ENCODE measurements at regions not wholly inside any gene's neighbourhood (a gene's known extent, or its start where the extent isn't known, plus 50 kb on each side); places are given as distances from the start of the nearest gene placed in this dataset.

- ChIA-PET CTCF (ENCODE audit: unreplicated experiment) (no interaction called here), POLR2A (no interaction called here)
- no TSS peak for BruUV-seq (replicated peaks)
- no peaks in the 10 kb centered on the region for H3K4me1 ChIP-seq (ENCODE audit: insufficient read depth, low read length, poor library complexity, severe bottlenecking)
- H4K20me1 ChIP-seq (ENCODE audit: insufficient read depth, low read length): no peaks in the 10 kb centered on the region
- TF ChIP-seq EZH2phosphoT487 (IDR thresholded peaks at IDR 0.05; ENCODE audit: borderline replicate concordance, low read depth, low read length) (no peak), CTCF (conservative IDR thresholded peaks at IDR 0.05; ENCODE audit: low read length) (no peak)
- H3K27ac ChIP-seq (ENCODE audit: low read depth, low read length, poor library complexity, severe bottlenecking): no peak overlapping the region
- H2AFZ ChIP-seq (ENCODE audit: low read length): no peak overlapping the region
- no peak overlapping the region for H3K4me2 ChIP-seq (ENCODE audit: low read length)
- no peak for DNase-seq (ENCODE audit: low spot score)
- no peak overlapping the region for H3K4me3 ChIP-seq (ENCODE audit: low read depth, low read length, poor library complexity, severe bottlenecking)
- H3K9me2 ChIP-seq (ENCODE audit: insufficient read depth, low read length): no peaks in the 10 kb centered on the region
- intact Hi-C loops (cut with micrococcal nuclease; ENCODE audit: unreplicated experiment): no loop called here
- 0 out of 2 replicates have a peak, but pooled peaks cover 3% of the 10 kb centered on the region for H3K9me3 ChIP-seq (ENCODE audit: low read length)
- no peaks in the 10 kb centered on the region for H3K79me2 ChIP-seq (ENCODE audit: insufficient read depth, low read depth, low read length)
- H3K36me3 ChIP-seq (ENCODE audit: insufficient read depth, low read length): no peaks in the 10 kb centered on the region
These were observed 723.9 kb downstream of the KHDRBS2 start for GRCh38 chr6:61562098-61562497.

- no peak for DNase-seq (ENCODE audit: low spot score)
- Histone ChIP-seq H3K79me2 (ENCODE audit: insufficient read depth, low read depth, low read length) (no peaks in the 10 kb centered on the region), H4K20me1 (ENCODE audit: insufficient read depth, low read length) (no peaks in the 10 kb centered on the region), H3K4me1 (ENCODE audit: insufficient read depth, low read length, poor library complexity, severe bottlenecking) (no peaks in the 10 kb centered on the region), H3K4me2 (ENCODE audit: low read length) (no peak overlapping the region), H2AFZ (ENCODE audit: low read length) (no peak overlapping the region), H3K9me2 (ENCODE audit: insufficient read depth, low read length) (no peaks in the 10 kb centered on the region), H3K36me3 (ENCODE audit: insufficient read depth, low read length) (no peaks in the 10 kb centered on the region), H3K27ac (ENCODE audit: low read depth, low read length, poor library complexity, severe bottlenecking) (no peak overlapping the region), H3K9me3 (ENCODE audit: low read length) (0 out of 2 replicates have a peak, but pooled peaks cover 3% of the 10 kb centered on the region), H3K4me3 (ENCODE audit: low read depth, low read length, poor library complexity, severe bottlenecking) (no peak overlapping the region)
- no peak for TF ChIP-seq EZH2phosphoT487 (IDR thresholded peaks at IDR 0.05; ENCODE audit: borderline replicate concordance, low read depth, low read length)
- no peak for TF ChIP-seq CTCF (conservative IDR thresholded peaks at IDR 0.05; ENCODE audit: low read length)
- intact Hi-C loops (cut with micrococcal nuclease; ENCODE audit: unreplicated experiment): no loop called here
- POLR2A ChIA-PET: interaction anchor here (1.5 kb wide), 1 partner anchor 12 kb away, joined by 4 read pairs; no protein-coding TSS in a partner anchor
- CTCF ChIA-PET (ENCODE audit: unreplicated experiment): no interaction called here
- BruUV-seq (replicated peaks): no TSS peak
These were observed 727.2 kb downstream of the KHDRBS2 start for GRCh38 chr6:61558796-61559195.

- intact Hi-C loops (cut with micrococcal nuclease; ENCODE audit: unreplicated experiment): no loop called here
- Histone ChIP-seq H3K9me3 (ENCODE audit: low read length) (0 out of 2 replicates have a peak, but pooled peaks cover 9% of the 10 kb centered on the region), H3K79me2 (ENCODE audit: insufficient read depth, low read depth, low read length) (no peaks in the 10 kb centered on the region), H4K20me1 (ENCODE audit: insufficient read depth, low read length) (no peaks in the 10 kb centered on the region), H3K27ac (ENCODE audit: low read depth, low read length, poor library complexity, severe bottlenecking) (no peak overlapping the region), H3K36me3 (ENCODE audit: insufficient read depth, low read length) (no peaks in the 10 kb centered on the region), H3K4me2 (ENCODE audit: low read length) (no peak overlapping the region), H3K4me3 (ENCODE audit: low read depth, low read length, poor library complexity, severe bottlenecking) (no peak overlapping the region), H3K4me1 (ENCODE audit: insufficient read depth, low read length, poor library complexity, severe bottlenecking) (no peaks in the 10 kb centered on the region), H3K9me2 (ENCODE audit: insufficient read depth, low read length) (no peaks in the 10 kb centered on the region), H2AFZ (ENCODE audit: low read length) (no peak overlapping the region)
- BruUV-seq (replicated peaks): no TSS peak
- TF ChIP-seq CTCF (conservative IDR thresholded peaks at IDR 0.05; ENCODE audit: low read length) (no peak), EZH2phosphoT487 (IDR thresholded peaks at IDR 0.05; ENCODE audit: borderline replicate concordance, low read depth, low read length) (no peak)
- ChIA-PET POLR2A (no interaction called here), CTCF (ENCODE audit: unreplicated experiment) (no interaction called here)
- DNase-seq (ENCODE audit: low spot score): no peak
These were observed 730.0 kb downstream of the KHDRBS2 start for GRCh38 chr6:61555993-61556392.
